Activated T-helper 1 cell treated with anti-CD3 and anti-CD28 coated beads, Interleukin-2, amount 50 U/mL, for 16 hours (primary cell): ENCODE measurements at regions not wholly inside any gene's neighbourhood (a gene's known extent, or its start where the extent isn't known, plus 50 kb on each side); places are given as distances from the start of the nearest gene placed in this dataset.
"Not testable (repeated sequence)": the region's sequence is repeated elsewhere in the genome, so short reads cannot be mapped to it uniquely, and the experiment has no call there.

Experiments used
- DNase-seq, 2 donors: peaks; one replicate each; pipeline ENCODE4 v3.0.0-alpha.2; 2020; ENCODE audit warnings: low read depth in 1 of 2, low spot score in 1 of 2

DNA sequence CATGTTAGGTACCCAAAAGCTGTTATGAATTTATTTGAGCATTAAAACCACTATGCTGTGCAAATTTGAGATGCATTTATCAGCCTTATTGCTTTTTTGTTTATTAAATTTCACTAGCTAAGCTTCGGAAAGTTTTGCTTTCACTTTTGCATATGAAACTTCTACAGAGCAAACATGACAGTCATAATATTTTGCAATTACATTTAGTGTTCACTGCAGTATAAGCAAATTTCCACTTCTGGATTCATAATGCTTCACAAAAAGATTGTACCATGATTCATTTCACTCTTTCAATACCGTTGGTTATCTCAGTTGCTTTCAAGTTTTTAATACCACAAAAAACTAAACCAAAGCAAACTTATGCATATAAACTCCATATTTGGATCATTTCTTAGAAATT, 228.7 kb upstream of the SLC8A1 start:
- no peak for DNase-seq

GRCh38 chr2:40690036-40690435, 238.1 kb upstream of the SLC8A1 start:
- no peak for DNase-seq

DNA sequence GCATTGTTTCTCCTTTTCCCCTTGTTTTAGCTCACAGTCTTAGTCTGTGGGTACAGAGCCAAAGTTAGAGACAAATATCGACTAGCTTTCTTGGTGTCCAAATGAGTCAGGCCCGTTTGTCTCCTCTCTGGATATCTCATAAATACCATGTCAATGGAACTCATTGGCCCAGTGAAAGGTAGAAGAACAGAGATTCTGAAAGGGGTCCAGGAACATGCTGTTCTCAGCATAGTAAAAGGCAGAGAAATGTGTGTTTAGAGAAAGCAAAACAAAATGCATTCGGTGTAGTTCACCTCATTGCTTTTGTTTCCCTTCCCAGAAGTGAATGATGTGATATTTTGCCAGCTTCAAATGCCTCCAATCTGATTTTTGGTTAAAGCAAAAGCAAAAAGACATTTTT, 238.6 kb upstream of the SLC8A1 start:
- no peak for DNase-seq

DNA sequence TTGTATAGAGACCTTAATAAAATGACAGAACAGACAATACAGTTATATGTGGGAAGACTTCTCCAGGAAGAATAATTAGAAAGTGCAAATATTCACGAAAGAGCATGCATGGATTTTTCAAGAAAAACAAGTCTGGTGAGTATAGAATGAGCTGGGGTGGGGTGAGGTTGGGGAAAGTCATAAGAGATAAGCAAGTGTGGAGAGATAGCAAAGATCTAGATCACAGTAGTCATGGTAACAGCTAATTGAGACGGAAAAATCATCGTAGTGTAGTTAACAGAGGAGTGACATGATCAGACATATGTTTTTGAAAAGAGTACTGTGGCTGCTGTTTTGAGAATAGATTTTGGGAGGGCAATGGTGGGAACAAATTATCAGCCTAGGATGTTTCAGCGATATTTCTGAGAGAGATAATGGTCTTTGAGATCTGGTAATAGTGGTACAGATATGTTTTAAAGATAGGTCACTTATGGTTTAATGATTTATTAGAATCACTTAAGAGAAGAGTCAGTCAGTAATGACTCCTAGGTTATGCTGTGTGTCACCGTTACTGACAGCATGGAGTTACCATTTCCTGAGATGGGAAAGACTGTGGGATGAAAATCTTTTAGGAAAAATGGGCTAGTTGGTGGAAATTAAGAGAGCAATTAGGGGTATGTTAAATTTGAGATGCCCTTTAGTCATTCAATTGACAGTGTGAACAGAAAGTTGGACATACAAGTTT, 248.5 kb upstream of the SLC8A1 start:
- no peak for DNase-seq

DNA sequence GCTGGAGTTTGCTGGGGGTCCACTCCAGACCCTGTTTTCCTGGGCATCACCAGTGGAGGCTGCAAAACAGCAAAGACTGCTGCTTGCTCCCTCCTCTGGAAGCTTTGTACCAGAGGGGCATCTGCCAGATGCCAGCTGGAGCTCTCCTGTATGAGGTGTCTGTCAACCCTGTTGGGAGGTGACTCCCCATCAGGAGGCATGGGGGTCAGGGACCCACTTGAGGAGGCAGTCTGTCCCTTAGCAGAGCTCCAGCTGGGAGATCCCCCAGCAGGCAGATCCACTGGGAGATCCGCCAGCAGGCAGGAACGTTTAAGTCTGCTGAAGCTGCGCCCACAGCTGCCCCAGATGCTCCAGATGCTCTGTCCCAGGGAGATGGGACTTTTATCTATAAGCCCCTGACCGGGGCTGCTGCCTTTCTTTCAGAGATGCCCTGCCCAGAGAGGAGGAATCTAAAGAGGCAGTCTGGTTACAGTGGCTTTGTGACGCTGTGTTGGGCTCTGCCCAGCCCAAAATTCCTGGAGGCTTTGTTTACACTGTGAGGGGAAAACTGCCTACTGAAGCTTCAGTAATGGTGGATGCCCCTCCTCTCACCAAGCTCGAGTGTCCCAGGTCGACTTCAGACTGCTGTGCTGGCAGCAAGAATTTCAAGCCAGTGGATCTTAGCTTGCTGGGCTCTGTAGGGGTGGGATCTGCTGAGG, 260.5 kb upstream of the SLC8A1 start:
- DNase-seq: not testable (repeated sequence)

- DNase-seq: no peak
These were observed 265.0 kb upstream of the SLC8A1 start for GRCh38 chr2:40716879-40717278.

DNA sequence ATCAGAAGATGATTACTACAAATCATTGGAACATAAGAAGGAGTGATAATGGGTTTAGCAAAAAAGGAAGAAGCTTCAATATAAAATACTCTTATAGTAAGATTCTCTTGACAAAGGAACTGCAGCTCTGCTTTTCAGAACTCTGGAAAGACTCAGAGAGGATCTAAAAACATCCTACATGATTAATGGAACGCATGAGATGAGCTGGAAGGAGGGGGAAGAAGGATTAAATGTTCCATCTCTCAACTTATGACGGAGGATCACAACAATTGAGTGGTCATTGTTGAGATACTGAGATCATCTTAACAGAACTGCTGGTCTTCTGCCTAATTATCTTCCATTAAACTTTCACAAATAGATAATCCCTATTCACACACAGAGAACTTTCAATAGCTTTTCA, 267.5 kb upstream of the SLC8A1 start:
- no peak for DNase-seq

GRCh38 chr2:40721595-40721994, 269.7 kb upstream of the SLC8A1 start:
- no peak for DNase-seq

DNA sequence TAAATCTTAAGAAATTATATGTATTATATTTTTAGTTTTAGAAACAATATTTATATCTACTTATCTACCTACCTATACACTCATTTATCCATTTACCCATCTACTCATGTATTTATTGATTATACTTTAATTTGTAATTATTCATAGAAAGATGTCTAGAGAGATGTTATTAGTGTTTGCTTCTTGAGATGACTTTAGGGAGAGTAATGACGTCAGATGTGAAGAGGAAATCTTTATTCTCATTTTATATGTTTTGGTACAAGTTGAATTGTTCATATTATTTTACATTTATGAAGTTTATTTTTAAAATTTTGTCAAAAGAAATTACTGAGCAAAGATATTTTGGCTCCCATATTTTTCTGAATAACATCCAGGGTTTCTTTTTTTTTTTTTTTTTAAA, 271.3 kb upstream of the SLC8A1 start:
- no peak for DNase-seq

DNA sequence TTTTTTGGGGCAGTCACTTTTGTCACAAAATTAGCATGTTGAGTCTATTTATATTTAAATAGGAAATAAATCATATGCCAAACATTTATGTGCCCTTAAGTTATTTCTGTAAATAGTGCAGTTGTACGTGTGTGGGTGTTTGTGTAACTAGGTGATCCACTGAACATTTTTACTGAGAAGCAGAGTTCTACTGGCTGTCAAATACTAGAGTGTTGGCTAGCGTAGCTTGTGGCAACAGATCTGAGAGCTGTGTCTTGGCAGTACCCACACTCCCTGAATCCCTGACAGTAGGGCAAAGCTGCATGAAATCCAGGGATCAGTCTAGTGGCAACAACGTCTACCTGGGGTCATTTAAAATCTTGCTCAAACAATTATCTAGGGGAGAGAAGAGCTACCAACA, 273.1 kb upstream of the SLC8A1 start:
- no peak for DNase-seq

GRCh38 chr2:40725950-40726349, 274.1 kb upstream of the SLC8A1 start:
- DNase-seq: no peak

DNA sequence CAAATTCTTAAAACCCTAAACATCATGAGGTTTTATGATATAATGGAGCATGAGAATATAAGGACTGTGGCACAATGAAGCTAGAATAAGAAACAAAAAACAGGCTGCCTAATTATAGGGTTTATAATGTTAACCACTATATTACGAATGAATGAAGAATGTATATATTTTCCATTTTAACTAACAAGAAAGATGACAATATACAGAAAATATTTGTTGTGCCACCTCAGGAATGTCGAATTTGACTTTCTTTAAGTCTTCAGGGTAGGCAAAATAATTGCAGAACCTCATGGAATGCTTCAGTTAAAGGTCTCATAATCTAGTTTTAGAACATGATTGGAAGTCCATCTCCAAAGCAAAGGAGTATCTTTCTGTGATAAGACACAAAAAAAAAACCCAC, 282.9 kb upstream of the SLC8A1 start:
- DNase-seq: no peak

GRCh38 chr2:40737180-40737579, 285.3 kb upstream of the SLC8A1 start:
- no peak for DNase-seq

GRCh38 chr2:40740419-40740818, 288.5 kb upstream of the SLC8A1 start:
- DNase-seq: no peak

GRCh38 chr2:40741532-40741931, 289.6 kb upstream of the SLC8A1 start:
- DNase-seq: no peak

- DNase-seq: no peak
These were observed 294.3 kb upstream of the SLC8A1 start for GRCh38 chr2:40746191-40746590.

DNA sequence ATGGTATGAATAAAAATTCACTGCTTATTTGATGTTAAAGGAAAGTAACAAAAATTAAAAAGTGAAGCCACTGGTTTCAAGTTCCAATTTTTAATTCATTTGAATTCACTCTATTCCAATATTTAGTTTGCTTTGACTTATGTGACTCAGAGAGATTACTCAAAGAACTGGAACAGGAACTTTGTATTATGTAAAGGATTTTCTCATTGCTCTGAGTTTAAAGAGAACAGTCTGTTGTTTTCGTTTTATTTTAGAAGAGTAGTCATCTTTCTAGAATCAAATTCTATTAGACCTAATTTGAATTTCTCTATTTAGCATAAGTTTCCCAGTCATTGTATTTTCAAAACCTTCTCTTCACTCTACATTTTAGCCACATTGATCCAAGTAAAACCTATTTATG, 300.1 kb upstream of the SLC8A1 start:
- no peak for DNase-seq

GRCh38 chr2:40752796-40753195, 300.9 kb upstream of the SLC8A1 start:
- no peak for DNase-seq

DNA sequence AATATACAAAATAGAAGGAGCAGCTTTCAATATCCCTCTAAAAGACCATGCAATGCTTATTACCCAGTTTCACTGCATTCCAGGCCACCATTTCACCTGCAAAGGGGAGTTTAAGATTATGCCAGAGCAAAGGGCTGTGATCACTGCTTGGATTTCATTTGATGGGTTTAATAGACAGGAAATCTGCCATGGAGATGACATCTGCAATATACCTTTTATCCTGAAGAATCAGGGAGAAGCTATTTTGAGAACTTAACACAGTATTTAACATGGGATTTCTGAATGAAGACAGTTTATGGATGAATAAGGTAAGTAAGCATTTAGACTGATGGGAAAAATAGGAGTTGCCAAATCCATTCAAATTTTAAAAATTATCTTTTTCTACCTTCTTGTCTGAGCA, 303.0 kb upstream of the SLC8A1 start:
- no peak for DNase-seq

DNA sequence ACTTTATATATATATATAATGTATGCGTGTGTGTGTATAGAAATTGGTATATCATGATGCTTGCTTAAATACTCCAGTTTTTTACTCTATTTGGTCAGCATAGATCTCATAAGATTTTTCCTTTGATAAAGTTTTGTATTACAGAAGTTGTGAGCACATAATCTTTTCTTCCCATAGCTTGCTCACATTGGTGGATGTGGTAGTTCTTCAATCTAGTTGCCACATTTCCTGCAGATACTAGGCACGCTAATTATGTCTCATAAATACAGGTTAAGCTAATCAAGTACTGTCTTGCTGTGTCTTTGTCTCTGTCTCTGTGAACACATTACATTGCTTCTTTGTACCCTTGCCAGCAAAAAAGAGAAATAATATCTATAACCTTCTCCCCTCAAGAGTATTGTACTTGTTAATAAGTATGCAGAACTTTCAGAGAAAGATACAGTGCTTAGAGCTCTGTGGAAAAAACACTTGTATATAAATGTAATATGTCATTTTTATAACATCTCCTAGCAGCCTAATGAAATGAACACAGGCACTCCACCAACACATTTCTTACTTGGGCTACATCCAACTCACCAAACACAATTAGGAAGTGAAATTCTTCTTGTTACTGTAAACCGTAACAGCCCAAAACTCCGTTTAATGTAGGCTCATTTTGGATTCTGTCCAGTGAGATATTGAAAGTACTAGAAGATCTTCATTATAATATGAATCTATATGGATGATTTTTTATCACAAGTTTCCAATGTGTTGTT, 306.7 kb upstream of the SLC8A1 start:
- DNase-seq: no peak

GRCh38 chr2:40760071-40760666, 308.3 kb upstream of the SLC8A1 start:
- DNase-seq: no peak

GRCh38 chr2:40773291-40773690, 321.4 kb upstream of the SLC8A1 start:
- DNase-seq: no peak
